GM18502 (cell line): ENCODE measurements at regions not wholly inside any gene's neighbourhood (a gene's known extent, or its start where the extent isn't known, plus 50 kb on each side); places are given as distances from the start of the nearest gene placed in this dataset.
"Not testable (repeated sequence)": the region's sequence is repeated elsewhere in the genome, so short reads cannot be mapped to it uniquely, and the experiment has no call there.

Experiments used
- ATAC-seq: cut with Tn5 transposase; IDR thresholded peaks from one replicate; pipeline ENCODE4 v1.9.1; 2021; ENCODE audit warnings: mild to moderate bottlenecking; ENCODE audit not compliant: unreplicated experiment, poor library complexity

GRCh38 chr5:117434254-117434653 lies 859.6 kb upstream of the SEMA6A start:
- no peak for ATAC-seq

- ATAC-seq: no peak
Measured at GRCh38 chr5:117433818-117434217, 859.2 kb upstream of the SEMA6A start.

GRCh38 chr5:117431091-117431490 lies 856.5 kb upstream of the SEMA6A start:
- no peak for ATAC-seq

- ATAC-seq: no peak
Measured at GRCh38 chr5:117425163-117425562, 850.5 kb upstream of the SEMA6A start.

GRCh38 chr5:117424559-117424958 lies 849.9 kb upstream of the SEMA6A start:
- no peak for ATAC-seq

- ATAC-seq: no peak
Measured at GRCh38 chr5:117417501-117417900, 842.9 kb upstream of the SEMA6A start.

- no peak for ATAC-seq
Measured at GRCh38 chr5:117414926-117415325, 840.3 kb upstream of the SEMA6A start.

- no peak for ATAC-seq
Measured at GRCh38 chr5:117411701-117412100, 837.1 kb upstream of the SEMA6A start.

DNA sequence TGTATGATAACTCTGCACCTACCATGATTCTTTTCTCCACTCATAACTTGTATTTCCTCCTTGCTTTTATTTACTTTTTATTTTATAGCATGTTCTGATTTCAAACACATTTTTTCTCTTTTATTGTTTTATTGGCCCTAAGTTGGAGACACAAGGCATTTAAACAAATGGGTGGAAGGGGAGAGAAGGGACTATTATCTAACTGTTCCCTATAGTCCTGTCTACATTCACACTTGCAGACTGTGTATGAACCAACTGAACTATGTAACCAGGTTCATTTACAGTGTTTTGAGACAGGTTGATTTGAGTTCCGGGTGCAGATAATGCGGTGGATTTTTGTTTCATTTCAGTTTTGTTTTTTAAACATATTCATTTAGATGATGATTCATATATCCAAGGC lies 830.6 kb upstream of the SEMA6A start:
- ATAC-seq: no peak

DNA sequence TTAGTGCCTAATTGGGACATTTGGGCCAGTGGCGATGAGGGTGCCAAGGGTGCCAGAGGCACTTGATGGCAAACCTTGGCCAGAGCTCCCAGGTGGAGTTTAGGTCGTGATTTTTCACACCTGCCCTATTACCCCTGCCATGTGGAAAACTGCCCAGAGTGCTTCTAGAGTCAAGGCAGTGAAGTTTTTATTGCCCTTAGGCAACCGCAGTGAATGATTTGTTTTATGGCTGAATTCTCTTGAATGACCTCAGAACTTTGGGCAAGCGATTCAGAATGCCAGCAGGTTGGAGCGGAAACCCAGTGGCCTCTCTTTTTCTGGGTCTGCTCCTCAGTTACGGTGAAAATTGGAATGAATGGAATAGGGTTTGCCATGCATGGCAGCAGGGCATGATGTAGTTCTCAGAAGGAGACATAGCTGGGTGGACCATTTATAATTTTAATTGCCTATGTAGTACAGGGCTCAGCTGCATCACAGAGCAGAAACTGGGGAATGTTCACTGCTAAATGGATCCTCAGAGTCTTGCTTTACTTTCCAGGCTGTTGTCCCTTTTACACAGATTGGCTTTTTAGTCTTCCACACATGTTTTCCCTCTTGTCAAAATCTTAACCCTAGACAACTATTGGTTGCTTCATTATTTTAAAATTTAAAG lies 820.0 kb upstream of the SEMA6A start:
- ATAC-seq: no peak

DNA sequence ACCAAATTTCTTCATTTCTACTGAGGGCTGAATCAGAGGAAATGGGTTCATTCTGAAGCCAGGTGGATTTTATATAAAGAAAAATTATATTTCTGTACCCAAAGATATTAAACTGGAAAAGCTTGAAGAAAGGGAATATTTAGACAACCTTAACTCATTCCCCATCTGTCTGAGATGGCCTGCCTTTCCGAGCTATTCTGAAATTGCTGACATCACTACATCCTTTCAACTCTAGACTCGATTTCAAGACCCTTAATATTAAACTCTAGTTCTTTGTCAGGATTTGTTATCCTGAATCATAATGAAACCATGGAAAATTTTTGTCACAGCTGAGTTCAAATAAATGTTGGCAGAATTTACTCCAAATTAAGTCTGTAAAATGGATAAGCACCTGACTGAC lies 818.5 kb upstream of the SEMA6A start:
- ATAC-seq: no peak

GRCh38 chr5:117380316-117380715 lies 805.7 kb upstream of the SEMA6A start:
- no peak for ATAC-seq

- ATAC-seq: no peak
Measured at GRCh38 chr5:117379521-117379920, 804.9 kb upstream of the SEMA6A start.

DNA sequence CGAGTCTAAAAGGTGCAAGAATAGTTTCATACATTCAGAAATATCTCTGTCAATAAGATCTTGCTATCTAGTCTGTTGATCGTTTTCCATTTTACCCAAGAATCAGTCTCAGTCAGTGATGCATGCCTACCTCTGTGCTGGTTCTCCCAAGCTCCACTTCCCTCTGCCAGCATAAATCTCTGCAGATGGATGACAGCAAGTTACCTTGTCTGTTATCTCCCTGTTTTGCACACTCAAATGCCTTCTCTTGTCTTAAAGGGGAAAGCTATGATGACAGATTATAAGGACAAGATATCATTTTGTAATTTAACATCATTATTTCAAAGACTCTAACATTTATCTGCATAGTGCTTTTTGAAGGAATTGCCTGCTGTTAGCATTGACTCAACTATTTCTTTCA lies 802.1 kb upstream of the SEMA6A start:
- ATAC-seq: no peak

DNA sequence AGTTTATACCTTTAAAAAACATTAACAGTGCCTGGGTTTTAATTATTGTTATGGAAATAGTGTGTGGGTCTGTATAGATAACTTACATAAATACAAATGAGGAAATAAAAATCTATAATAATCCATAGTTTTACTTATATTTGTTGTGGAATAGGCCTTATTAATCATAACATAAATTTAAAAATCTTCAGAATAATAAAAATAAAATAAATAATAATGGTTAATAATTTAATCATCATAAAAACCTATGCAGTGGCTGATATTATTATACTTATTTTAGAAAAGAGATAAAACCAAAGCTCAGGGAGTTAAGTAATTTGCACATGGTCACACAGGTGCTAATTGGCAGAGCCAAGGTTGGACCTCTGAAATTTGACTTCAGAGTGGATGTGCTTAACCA lies 785.3 kb upstream of the SEMA6A start:
- ATAC-seq: no peak

DNA sequence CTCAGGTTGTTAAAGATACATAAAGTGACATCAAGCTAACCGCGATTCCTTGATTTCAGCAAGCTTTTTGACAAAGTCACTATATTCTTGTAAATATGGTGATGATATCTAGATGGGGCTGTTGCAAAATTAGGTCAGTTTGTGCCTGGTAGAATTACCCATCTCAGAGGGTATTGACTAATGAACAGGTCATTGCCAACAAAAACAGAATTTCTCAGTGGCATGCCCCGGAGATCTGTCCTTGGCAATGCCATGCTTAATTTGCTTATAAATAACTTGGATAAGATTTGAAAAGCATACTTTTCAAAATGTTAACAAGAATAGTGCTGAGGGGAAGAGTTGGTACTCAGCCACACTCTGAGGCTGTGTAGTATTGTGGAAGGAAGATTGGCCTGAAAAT lies 783.3 kb upstream of the SEMA6A start:
- no peak for ATAC-seq

DNA sequence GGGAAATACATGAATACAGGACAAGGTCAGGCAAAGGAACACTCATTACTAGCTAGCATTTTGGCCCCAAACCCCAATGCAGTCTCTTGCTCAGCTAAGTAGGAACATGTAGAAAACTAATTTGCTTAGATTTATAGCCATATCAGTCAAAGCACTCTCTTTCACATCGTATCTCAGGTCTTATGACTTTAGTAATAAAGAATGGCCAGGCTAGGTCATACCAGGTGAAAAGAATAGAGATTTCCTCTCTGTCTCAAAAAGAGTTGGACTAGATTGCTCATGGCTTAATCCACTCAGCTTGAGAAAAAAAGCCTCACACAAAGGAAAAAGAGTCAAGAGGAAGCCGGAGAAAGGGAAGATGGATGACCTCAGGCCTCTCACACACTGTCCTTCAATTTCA lies 772.7 kb upstream of the SEMA6A start:
- ATAC-seq: no peak

GRCh38 chr5:117343726-117344125 lies 769.1 kb upstream of the SEMA6A start:
- not testable (repeated sequence) for ATAC-seq

GRCh38 chr5:117337064-117337749 lies 762.6 kb upstream of the SEMA6A start:
- ATAC-seq: no peak

GRCh38 chr5:117336208-117336607 lies 761.6 kb upstream of the SEMA6A start:
- no peak for ATAC-seq

DNA sequence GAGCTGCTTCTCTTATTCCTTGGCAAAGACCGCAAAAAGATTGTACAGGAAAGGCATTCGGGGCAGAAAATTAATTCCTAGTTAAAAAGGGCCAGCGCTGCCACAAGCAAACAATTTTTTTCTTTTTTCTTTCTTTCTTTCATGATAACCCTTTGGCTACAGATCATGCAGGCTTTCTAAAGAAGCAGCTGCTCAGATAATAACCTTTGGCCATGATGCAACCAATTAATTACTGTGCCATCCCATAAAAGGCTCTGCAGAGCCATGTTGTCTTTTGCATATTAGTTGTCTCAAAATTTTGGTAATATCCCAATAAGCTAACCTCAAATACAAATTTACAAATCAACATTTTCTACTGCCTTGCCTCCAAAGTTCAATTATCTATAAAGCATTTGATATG lies 758.4 kb upstream of the SEMA6A start:
- ATAC-seq: no peak

DNA sequence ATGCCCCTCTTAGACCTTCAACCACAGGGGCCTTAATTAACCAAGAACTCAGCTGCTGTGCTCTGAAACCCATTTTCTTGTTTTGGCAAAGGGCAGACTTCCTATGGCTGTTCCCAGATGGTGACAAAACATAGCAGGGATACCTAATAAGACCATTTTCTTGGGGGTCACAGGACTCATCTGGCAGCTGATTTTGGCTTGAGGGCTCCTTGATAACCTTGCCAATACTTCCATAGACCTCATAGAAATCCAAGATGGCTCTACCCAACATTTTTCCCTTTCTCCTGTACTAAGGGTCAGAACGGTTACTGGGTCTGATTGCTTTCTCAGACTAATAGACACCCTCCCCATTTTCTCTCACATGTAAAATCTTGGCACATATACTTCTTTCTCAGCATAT lies 757.7 kb upstream of the SEMA6A start:
- no peak for ATAC-seq
